WTC11 (cell line): ENCODE measurements at regions not wholly inside any gene's neighbourhood (a gene's known extent, or its start where the extent isn't known, plus 50 kb on each side); places are given as distances from the start of the nearest gene placed in this dataset.

Source experiments
- ATAC-seq: fragments of 200-7000 bp; cut with Tn5 transposase; 2 replicates; pipeline ENCODE4 v1.10.0; 2021; ENCODE audit warnings: mild to moderate bottlenecking, moderate library complexity
- CTCF ChIA-PET: fragments of 300-600 bp; sonication (Branson Sonifier 250); formaldehyde crosslinking; loops from one replicate; lab custom pipeline; 2021; ENCODE audit warnings: antibody characterized with exemption; lab: Charles Lee
- POLR2A ChIA-PET: fragments of 350-600 bp; sonication (Branson Sonifier 250); formaldehyde crosslinking; loops from one replicate; lab custom pipeline; 2021; ENCODE audit warnings: antibody characterized with exemption; lab: Charles Lee
- DNase-seq: peaks from one replicate; pipeline ENCODE4 v3.0.0; 2021; ENCODE audit warnings: low spot score
- H3K27ac Mint-ChIP-seq: 2 replicates; pipeline ENCODE4 v1.8.0; 2021; ENCODE audit warnings: mixed read lengths
- H3K27me3 Mint-ChIP-seq: 2 replicates; pipeline ENCODE4 v1.8.0; 2021; ENCODE audit warnings: low read depth, mild to moderate bottlenecking, moderate library complexity, mixed read lengths
- H3K36me3 Mint-ChIP-seq: 2 replicates; pipeline ENCODE4 v1.8.0; 2021; ENCODE audit warnings: mixed read lengths
- H3K4me1 Mint-ChIP-seq: 2 replicates; pipeline ENCODE4 v1.8.0; 2022; ENCODE audit warnings: mixed read lengths
- H3K4me3 Mint-ChIP-seq: 2 replicates; pipeline ENCODE4 v1.8.0; 2021; ENCODE audit warnings: mild to moderate bottlenecking, moderate library complexity, mixed read lengths
- H3K9me3 Mint-ChIP-seq: 2 replicates; pipeline ENCODE4 v1.8.0; 2021; ENCODE audit warnings: mixed read lengths
- ATF3 ChIP-seq: sonication (generic); formaldehyde crosslinking; conservative IDR thresholded peaks from 2 replicates; pipeline ENCODE4 v1.8.1; 2022; ENCODE audit warnings: mild to moderate bottlenecking, missing genetic modification reagents
- CREM ChIP-seq: sonication (generic); formaldehyde crosslinking; IDR thresholded peaks from 2 replicates; pipeline ENCODE4 v1.8.1; 2022; ENCODE audit warnings: mild to moderate bottlenecking, missing genetic modification reagents, moderate library complexity
- CTCF ChIP-seq: fragments of 200-600 bp; IDR thresholded peaks from 2 replicates; pipeline ENCODE4 v1.8.0; 2022; ENCODE audit warnings: antibody characterized with exemption
- ELF4 ChIP-seq: sonication (generic); formaldehyde crosslinking; IDR thresholded peaks from 2 replicates; pipeline ENCODE4 v1.8.1; 2022; ENCODE audit warnings: low read depth, mild to moderate bottlenecking, moderate library complexity, missing genetic modification reagents
- FOXK1 ChIP-seq: sonication (generic); formaldehyde crosslinking; IDR thresholded peaks from 2 replicates; pipeline ENCODE4 v1.8.0; 2022; ENCODE audit warnings: mild to moderate bottlenecking, moderate library complexity, missing genetic modification reagents
- FOXP4 ChIP-seq: sonication (generic); formaldehyde crosslinking; IDR thresholded peaks from 2 replicates; pipeline ENCODE4 v1.8.0; 2022; ENCODE audit warnings: mild to moderate bottlenecking, missing genetic modification reagents
- IRF2 ChIP-seq: sonication (generic); formaldehyde crosslinking; IDR thresholded peaks from 2 replicates; pipeline ENCODE4 v1.8.0; 2022; ENCODE audit warnings: low read depth, missing genetic modification reagents, borderline replicate concordance
- JUN ChIP-seq: sonication (generic); formaldehyde crosslinking; IDR thresholded peaks from 2 replicates; pipeline ENCODE4 v1.8.0; 2023; ENCODE audit warnings: mild to moderate bottlenecking, missing genetic modification reagents
- MAX ChIP-seq: sonication (generic); formaldehyde crosslinking; IDR thresholded peaks from 2 replicates; pipeline ENCODE4 v1.8.0; 2022; ENCODE audit warnings: mild to moderate bottlenecking, missing genetic modification reagents
- MLX ChIP-seq: sonication (generic); formaldehyde crosslinking; IDR thresholded peaks from 2 replicates; pipeline ENCODE4 v1.8.1; 2023; ENCODE audit warnings: mild to moderate bottlenecking, missing genetic modification reagents, moderate library complexity
- NR2C2 ChIP-seq: sonication (generic); formaldehyde crosslinking; IDR thresholded peaks from 2 replicates; pipeline ENCODE4 v1.8.0; 2022; ENCODE audit warnings: mild to moderate bottlenecking, missing genetic modification reagents
- NR3C1 ChIP-seq: sonication (generic); formaldehyde crosslinking; conservative IDR thresholded peaks from 2 replicates; pipeline ENCODE4 v1.8.1; 2023; ENCODE audit warnings: low read depth, mild to moderate bottlenecking, missing genetic modification reagents
- OVOL2 ChIP-seq: fragments of 250-450 bp; sonication (Bioruptor Pico); IDR thresholded peaks from 2 replicates; pipeline ENCODE4 v1.9.0; 2021; ENCODE audit warnings: mild to moderate bottlenecking, borderline replicate concordance
- RELA ChIP-seq: sonication (generic); formaldehyde crosslinking; IDR thresholded peaks from 2 replicates; pipeline ENCODE4 v1.8.1; 2022; ENCODE audit warnings: missing genetic modification reagents, mild to moderate bottlenecking, borderline replicate concordance
- USF1 ChIP-seq: sonication (generic); formaldehyde crosslinking; IDR thresholded peaks from 2 replicates; pipeline ENCODE4 v1.8.0; 2022; ENCODE audit warnings: mild to moderate bottlenecking, missing genetic modification reagents
- USF2 ChIP-seq: sonication (generic); formaldehyde crosslinking; IDR thresholded peaks from 2 replicates; pipeline ENCODE4 v1.8.1; 2023; ENCODE audit warnings: mild to moderate bottlenecking, missing genetic modification reagents, moderate library complexity
- ZBTB21 ChIP-seq: sonication (generic); formaldehyde crosslinking; IDR thresholded peaks from 2 replicates; pipeline ENCODE4 v1.8.1; 2023; ENCODE audit warnings: mild to moderate bottlenecking, missing genetic modification reagents, borderline replicate concordance
- ZNF219 ChIP-seq: sonication (generic); formaldehyde crosslinking; IDR thresholded peaks from 2 replicates; pipeline ENCODE4 v1.8.0; 2023; ENCODE audit warnings: missing genetic modification reagents, mild to moderate bottlenecking, borderline replicate concordance
- ZNF425 ChIP-seq: fragments of 250-450 bp; sonication (Bioruptor Pico); conservative IDR thresholded peaks from 2 replicates; pipeline ENCODE4 v1.9.0; 2021; ENCODE audit warnings: mild to moderate bottlenecking
- ZNF671 ChIP-seq: fragments of 250-450 bp; sonication (Bioruptor Pico); IDR thresholded peaks from 2 replicates; pipeline ENCODE4 v1.8.0; 2021; ENCODE audit warnings: mild to moderate bottlenecking

GRCh38 chr12:67754933-67755697 is 106.6 kb downstream of the DYRK2 start:
- peaks cover 3% of the 10 kb centered on the region; the same call in 1 of the 2 replicates for H3K36me3 Mint-ChIP-seq
- peaks cover 7% of the 10 kb centered on the region for H3K9me3 Mint-ChIP-seq
- no peak for ATAC-seq
- peaks cover 24% of the 10 kb centered on the region for H3K4me1 Mint-ChIP-seq
- CTCF ChIA-PET, result no interaction called here
- no peak overlapping the region for H3K4me3 Mint-ChIP-seq
- TF ChIP-seq ZBTB21 (CRISPR knock-in tag) (no peak), ATF3 (CRISPR knock-in tag) (no peak), ZNF219 (CRISPR knock-in tag) (no peak), IRF2 (CRISPR knock-in tag) (no peak), CREM (no peak), JUN (CRISPR knock-in tag) (no peak), ZNF671 (CRISPR knock-in tag) (no peak), USF1 (CRISPR knock-in tag) (no peak), NR2C2 (no peak), MLX (CRISPR knock-in tag) (no peak), CTCF (no peak), ZNF425 (CRISPR knock-in tag) (no peak), USF2 (no peak), NR3C1 (CRISPR knock-in tag) (no peak)
- POLR2A ChIA-PET, result no interaction called here
- H3K27me3 Mint-ChIP-seq, result no peaks in the 10 kb centered on the region
- no peak overlapping the region for H3K27ac Mint-ChIP-seq
- no peak for DNase-seq

GRCh38 chr12:67757651-67758050 is 109.1 kb downstream of the DYRK2 start:
- H3K9me3 Mint-ChIP-seq, result peaks cover 14% of the 10 kb centered on the region
- no peak overlapping the region for H3K4me3 Mint-ChIP-seq
- peaks cover 25% of the 10 kb centered on the region for H3K4me1 Mint-ChIP-seq
- TF ChIP-seq ELF4 (CRISPR knock-in tag), result no peak
- TF ChIP-seq MAX, result no peak
- no peak for TF ChIP-seq OVOL2 (CRISPR knock-in tag)
- no peak for TF ChIP-seq FOXP4 (CRISPR knock-in tag)
- no peak for TF ChIP-seq ZNF425 (CRISPR knock-in tag)
- TF ChIP-seq FOXK1 (CRISPR knock-in tag), result no peak
- no peak for TF ChIP-seq USF1 (CRISPR knock-in tag)
- no peak for TF ChIP-seq ATF3 (CRISPR knock-in tag)
- TF ChIP-seq RELA (CRISPR knock-in tag), result no peak

More at GRCh38 chr12:67757651-67758050, 109.1 kb downstream of the DYRK2 start:
- ChIA-PET POLR2A (no interaction called here), CTCF (no interaction called here)
- Mint-ChIP-seq H3K36me3 (peaks cover 4% of the 10 kb centered on the region; the same call in 1 of the 2 replicates), H3K27ac (no peak overlapping the region), H3K27me3 (no peaks in the 10 kb centered on the region)
- DNase-seq (no peak), ATAC-seq (no peak)
